ENCODE measurements at regions not wholly inside any gene's neighbourhood (a gene's known extent, or its start where the extent isn't known, plus 50 kb on each side); places are given as distances from the start of the nearest gene placed in this dataset.

DNA sequence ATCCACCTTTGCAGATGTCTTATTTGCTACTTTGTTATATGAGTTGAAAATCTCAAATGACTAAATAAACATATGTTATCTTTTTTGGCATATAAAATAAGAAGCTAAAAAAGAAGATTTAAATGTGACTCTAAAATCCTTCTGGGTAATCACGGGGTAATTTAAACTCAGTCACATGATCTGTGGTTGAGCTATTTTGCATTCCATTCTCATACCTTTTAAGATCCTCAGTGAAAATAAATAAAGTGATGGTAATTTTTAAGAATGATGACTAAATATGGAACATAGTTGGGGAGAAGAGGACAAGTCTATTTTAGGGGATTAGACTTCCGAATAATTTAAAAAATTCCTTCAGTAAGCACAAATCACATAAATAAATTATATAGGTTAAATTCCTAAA, 1076.8 kb downstream of the TUSC7 start:
- DNase-seq (ENCODE audit: insufficient read length, low spot score), result no peak
- TF ChIP-seq, protein P1, sequence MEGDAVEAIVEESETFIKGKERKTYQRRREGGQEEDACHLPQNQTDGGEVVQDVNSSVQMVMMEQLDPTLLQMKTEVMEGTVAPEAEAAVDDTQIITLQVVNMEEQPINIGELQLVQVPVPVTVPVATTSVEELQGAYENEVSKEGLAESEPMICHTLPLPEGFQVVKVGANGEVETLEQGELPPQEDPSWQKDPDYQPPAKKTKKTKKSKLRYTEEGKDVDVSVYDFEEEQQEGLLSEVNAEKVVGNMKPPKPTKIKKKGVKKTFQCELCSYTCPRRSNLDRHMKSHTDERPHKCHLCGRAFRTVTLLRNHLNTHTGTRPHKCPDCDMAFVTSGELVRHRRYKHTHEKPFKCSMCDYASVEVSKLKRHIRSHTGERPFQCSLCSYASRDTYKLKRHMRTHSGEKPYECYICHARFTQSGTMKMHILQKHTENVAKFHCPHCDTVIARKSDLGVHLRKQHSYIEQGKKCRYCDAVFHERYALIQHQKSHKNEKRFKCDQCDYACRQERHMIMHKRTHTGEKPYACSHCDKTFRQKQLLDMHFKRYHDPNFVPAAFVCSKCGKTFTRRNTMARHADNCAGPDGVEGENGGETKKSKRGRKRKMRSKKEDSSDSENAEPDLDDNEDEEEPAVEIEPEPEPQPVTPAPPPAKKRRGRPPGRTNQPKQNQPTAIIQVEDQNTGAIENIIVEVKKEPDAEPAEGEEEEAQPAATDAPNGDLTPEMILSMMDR (IDR thresholded peaks at IDR 0.05; ENCODE audit: insufficient read depth, missing control alignments), result no peak
- FAIRE-seq, result no peak

DNA sequence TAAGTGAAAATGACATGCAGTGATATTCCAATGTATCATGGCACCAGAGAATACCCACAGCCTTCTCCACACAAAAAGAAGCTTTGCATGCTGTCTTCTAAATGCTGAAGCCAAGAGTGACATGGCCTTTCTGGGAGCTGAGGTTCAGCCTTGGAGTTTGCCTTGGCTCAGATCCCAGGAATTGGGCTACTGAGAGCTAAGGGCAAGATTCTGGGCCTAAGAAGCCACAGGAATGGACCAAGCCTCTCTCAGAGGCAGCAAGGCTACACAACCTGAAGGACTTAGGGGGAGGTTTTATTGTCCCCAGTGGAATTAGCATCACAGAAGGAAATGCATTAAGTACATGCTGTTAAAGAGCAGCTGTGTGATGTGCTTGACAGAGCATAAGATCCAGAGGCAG, 1078.5 kb downstream of the TUSC7 start:
- TF ChIP-seq, protein P1 (IDR thresholded peaks at IDR 0.05; ENCODE audit: insufficient read depth, missing control alignments), result no peak
- no peak for FAIRE-seq
- DNase-seq (ENCODE audit: insufficient read length, low spot score), result no peak

DNA sequence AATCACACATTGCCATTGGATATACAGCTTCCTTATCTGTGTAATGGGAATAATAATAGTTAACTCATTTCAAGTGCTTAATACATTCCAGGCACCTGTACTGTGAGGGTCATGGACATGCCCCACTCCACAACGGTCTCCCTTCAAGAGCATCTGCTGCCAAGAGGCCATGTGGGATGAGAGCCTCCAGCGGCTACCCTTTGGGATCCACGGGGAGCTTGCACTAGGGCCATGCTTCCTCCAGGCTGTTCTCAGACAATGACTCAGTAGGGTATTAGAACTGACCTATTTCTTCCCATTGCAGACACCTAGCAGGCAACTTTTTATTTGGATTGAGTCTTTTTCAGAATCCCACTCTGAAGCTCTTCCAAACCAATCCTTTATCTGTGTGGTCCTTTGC, 1078.9 kb downstream of the TUSC7 start:
- FAIRE-seq (no peak), DNase-seq (ENCODE audit: insufficient read length, low spot score) (no peak)
- TF ChIP-seq, protein P1 (IDR thresholded peaks at IDR 0.05; ENCODE audit: insufficient read depth, missing control alignments), result no peak

DNA sequence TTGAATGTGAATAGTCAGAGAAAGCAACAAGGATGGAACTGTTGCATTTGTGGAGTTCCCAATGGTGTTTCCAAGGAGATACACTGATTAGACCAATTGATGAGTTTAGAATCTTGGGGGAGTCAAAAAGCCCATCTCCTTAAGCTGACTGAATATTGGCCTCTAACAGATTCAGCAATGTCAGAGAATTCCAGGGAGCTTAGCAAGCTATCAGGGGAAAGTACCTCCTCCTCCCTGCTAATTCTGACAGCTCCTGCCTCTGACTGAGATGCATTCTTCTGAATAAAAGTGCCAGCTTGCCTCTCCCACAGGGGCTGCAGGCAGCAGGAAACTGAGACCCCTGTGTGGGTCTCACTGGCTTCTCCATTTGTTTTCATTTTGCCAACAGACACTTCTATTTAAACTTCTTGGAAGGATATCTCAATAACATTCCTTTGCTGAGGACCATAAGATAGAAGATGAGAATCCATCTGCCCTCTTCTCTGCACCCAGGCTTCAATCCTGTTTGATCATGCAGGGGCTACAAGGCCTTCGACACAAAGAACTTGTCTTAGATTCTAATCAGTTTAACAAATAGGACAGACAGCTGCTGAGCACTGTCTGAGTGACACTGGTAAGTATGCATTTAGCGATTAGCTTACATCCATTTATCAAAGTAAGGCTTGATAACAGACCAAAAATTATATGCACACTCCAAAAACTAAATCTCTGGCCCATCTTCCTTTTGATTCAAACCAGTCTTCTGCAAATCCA, 1080.8 kb downstream of the TUSC7 start:
- DNase-seq (ENCODE audit: insufficient read length, low spot score) (no peak), FAIRE-seq (no peak)
- TF ChIP-seq, protein P1 (IDR thresholded peaks at IDR 0.05; ENCODE audit: insufficient read depth, missing control alignments), result no peak

DNA sequence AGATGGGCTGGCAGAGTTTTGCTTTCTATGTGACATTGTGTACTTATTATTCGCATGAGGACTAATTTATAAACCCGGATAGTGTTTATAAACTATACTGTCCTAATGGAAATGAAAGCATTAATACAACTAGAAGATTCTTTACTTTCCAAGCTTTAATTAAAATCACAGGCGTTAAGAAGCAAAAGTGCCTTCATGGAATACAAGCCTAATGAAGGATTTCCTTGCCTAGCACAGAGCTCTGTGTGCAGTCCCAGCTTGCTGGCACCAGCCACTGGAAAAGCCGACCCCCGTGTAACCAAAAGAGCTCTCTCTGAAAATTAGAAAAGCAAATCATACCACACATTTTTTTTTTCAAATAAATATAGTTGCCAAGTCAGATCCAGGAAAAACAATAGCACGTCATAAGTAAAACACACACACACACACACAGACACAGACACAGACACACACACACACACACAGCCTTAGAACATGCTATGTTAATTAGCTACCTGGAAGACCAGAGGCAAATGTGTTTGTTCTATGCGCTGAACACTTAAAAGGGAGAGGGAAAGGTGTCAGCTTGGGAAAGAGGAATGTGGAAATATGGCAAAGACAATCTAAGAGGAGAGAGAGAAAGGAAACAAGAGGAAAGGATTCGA, 1084.2 kb downstream of the TUSC7 start:
- FAIRE-seq (no peak), DNase-seq (ENCODE audit: insufficient read length, low spot score) (no peak)
- TF ChIP-seq, protein P1 (IDR thresholded peaks at IDR 0.05; ENCODE audit: insufficient read depth, missing control alignments), result no peak

DNA sequence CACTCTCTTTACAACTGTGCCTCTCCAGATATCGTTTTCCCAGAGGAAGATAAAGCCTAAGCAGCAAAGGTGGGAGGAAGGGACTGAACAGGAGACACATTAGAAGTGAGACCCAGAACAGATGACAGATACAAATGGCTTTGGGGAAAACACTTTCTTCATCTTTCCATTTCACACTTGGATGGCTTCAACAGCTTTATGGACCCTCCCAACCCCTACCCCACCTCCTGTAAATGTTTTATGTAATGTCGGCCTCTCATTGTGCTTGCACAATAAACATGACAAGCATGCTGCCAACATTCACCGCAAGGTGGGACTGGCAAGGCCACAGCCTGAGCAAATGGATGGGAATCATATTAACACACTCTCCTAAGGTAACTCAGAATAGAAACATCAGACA, 1088.6 kb downstream of the TUSC7 start:
- DNase-seq (ENCODE audit: insufficient read length, low spot score) (no peak), FAIRE-seq (no peak)
- TF ChIP-seq, protein P1 (IDR thresholded peaks at IDR 0.05; ENCODE audit: insufficient read depth, missing control alignments), result no peak
